ENCODE measurements at regions not wholly inside any gene's neighbourhood (a gene's known extent, or its start where the extent isn't known, plus 50 kb on each side); places are given as distances from the start of the nearest gene placed in this dataset.

DNA sequence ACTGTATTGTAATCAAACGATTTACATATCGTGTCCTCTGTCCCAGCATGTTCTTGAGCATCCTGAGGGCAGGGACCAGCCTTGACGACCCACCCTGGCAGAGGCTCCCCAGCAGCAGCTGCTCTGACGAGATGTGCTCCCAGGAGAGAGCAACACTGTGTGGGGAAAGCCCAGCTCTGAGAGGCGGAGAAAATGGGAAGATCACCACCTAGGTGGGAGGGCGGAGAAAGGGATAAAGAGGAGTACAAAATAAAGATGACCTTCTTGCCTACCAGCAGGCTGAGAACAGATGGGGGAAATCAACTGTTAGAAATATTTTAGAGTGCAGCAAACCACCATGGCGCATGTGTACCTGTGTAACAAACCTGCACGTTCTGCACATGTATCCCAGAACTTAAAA, 71.5 kb upstream of the CAPRIN2 start:
- Histone ChIP-seq H2AFZ (ENCODE audit: low read length) (no peak overlapping the region), H3K79me2 (ENCODE audit: insufficient read depth, low read depth, low read length) (no peaks in the 10 kb centered on the region), H3K27ac (ENCODE audit: low read depth, low read length, poor library complexity, severe bottlenecking) (no peak overlapping the region), H3K36me3 (ENCODE audit: insufficient read depth, low read length) (no peaks in the 10 kb centered on the region), H3K9me3 (ENCODE audit: low read length) (no peaks in the 10 kb centered on the region), H3K4me1 (ENCODE audit: insufficient read depth, low read length, poor library complexity, severe bottlenecking) (no peaks in the 10 kb centered on the region), H3K4me2 (ENCODE audit: low read length) (no peak overlapping the region), H4K20me1 (ENCODE audit: insufficient read depth, low read length) (no peaks in the 10 kb centered on the region), H3K4me3 (ENCODE audit: low read depth, low read length, poor library complexity, severe bottlenecking) (no peak overlapping the region), H3K9me2 (ENCODE audit: insufficient read depth, low read length) (no peaks in the 10 kb centered on the region)
- TF ChIP-seq, protein P1, sequence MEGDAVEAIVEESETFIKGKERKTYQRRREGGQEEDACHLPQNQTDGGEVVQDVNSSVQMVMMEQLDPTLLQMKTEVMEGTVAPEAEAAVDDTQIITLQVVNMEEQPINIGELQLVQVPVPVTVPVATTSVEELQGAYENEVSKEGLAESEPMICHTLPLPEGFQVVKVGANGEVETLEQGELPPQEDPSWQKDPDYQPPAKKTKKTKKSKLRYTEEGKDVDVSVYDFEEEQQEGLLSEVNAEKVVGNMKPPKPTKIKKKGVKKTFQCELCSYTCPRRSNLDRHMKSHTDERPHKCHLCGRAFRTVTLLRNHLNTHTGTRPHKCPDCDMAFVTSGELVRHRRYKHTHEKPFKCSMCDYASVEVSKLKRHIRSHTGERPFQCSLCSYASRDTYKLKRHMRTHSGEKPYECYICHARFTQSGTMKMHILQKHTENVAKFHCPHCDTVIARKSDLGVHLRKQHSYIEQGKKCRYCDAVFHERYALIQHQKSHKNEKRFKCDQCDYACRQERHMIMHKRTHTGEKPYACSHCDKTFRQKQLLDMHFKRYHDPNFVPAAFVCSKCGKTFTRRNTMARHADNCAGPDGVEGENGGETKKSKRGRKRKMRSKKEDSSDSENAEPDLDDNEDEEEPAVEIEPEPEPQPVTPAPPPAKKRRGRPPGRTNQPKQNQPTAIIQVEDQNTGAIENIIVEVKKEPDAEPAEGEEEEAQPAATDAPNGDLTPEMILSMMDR (conservative IDR thresholded peaks at IDR 0.05; ENCODE audit: low read length) = no peak
- TF ChIP-seq EZH2phosphoT487 (IDR thresholded peaks at IDR 0.05; ENCODE audit: borderline replicate concordance, low read depth, low read length) = no peak
- ChIA-PET POLR2A (no interaction called here), CTCF (ENCODE audit: unreplicated experiment) (no interaction called here)
- BruUV-seq (replicated peaks) = no TSS peak
- DNase-seq (ENCODE audit: low spot score) = no peak
- intact Hi-C loops (cut with micrococcal nuclease; ENCODE audit: unreplicated experiment) = no loop called here

DNA sequence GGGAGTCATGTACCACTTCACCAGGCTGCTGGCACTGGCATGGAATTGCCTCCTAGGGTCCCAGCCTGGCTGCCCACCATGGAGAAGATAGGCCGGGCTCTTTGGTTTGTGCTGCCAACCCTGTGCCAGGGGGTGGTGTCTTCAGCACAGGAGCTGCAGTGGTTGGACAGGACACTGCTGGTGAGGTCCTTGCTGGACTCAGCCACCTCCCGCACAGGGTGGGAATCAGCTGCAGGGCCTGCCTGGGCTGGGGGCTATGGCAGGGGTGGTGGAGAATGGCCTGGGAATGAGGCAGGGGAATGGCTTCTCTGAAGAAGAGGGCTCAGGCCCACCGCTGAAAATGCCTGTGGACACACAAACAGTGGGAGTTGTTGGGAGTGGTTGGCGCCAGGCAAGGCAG, 70.6 kb upstream of the CAPRIN2 start:
- H3K4me2 ChIP-seq (ENCODE audit: low read length) = no peak overlapping the region
- H3K36me3 ChIP-seq (ENCODE audit: insufficient read depth, low read length) = no peaks in the 10 kb centered on the region
- ChIA-PET CTCF (ENCODE audit: unreplicated experiment) (no interaction called here), POLR2A (no interaction called here)
- H3K9me3 ChIP-seq (ENCODE audit: low read length) = no peaks in the 10 kb centered on the region
- BruUV-seq (replicated peaks) = no TSS peak
- no peak for TF ChIP-seq EZH2phosphoT487 (IDR thresholded peaks at IDR 0.05; ENCODE audit: borderline replicate concordance, low read depth, low read length)
- TF ChIP-seq, protein P1 (conservative IDR thresholded peaks at IDR 0.05; ENCODE audit: low read length) = no peak
- no peak overlapping the region for H3K27ac ChIP-seq (ENCODE audit: low read depth, low read length, poor library complexity, severe bottlenecking)
- H3K9me2 ChIP-seq (ENCODE audit: insufficient read depth, low read length) = no peaks in the 10 kb centered on the region
- H2AFZ ChIP-seq (ENCODE audit: low read length) = no peak overlapping the region
- no peaks in the 10 kb centered on the region for H3K79me2 ChIP-seq (ENCODE audit: insufficient read depth, low read depth, low read length)
- no peak for DNase-seq (ENCODE audit: low spot score)
- H4K20me1 ChIP-seq (ENCODE audit: insufficient read depth, low read length) = no peaks in the 10 kb centered on the region
- intact Hi-C loops (cut with micrococcal nuclease; ENCODE audit: unreplicated experiment) = no loop called here
- no peaks in the 10 kb centered on the region for H3K4me1 ChIP-seq (ENCODE audit: insufficient read depth, low read length, poor library complexity, severe bottlenecking)
- H3K4me3 ChIP-seq (ENCODE audit: low read depth, low read length, poor library complexity, severe bottlenecking) = no peak overlapping the region

- Histone ChIP-seq H3K4me1 (ENCODE audit: insufficient read depth, low read length, poor library complexity, severe bottlenecking) (no peaks in the 10 kb centered on the region), H3K27ac (ENCODE audit: low read depth, low read length, poor library complexity, severe bottlenecking) (no peak overlapping the region), H3K79me2 (ENCODE audit: insufficient read depth, low read depth, low read length) (no peaks in the 10 kb centered on the region), H3K36me3 (ENCODE audit: insufficient read depth, low read length) (no peaks in the 10 kb centered on the region), H2AFZ (ENCODE audit: low read length) (no peak overlapping the region), H3K4me2 (ENCODE audit: low read length) (no peak overlapping the region), H3K4me3 (ENCODE audit: low read depth, low read length, poor library complexity, severe bottlenecking) (no peak overlapping the region), H4K20me1 (ENCODE audit: insufficient read depth, low read length) (no peaks in the 10 kb centered on the region), H3K9me3 (ENCODE audit: low read length) (no peaks in the 10 kb centered on the region), H3K9me2 (ENCODE audit: insufficient read depth, low read length) (no peaks in the 10 kb centered on the region)
- TF ChIP-seq, protein P1 (conservative IDR thresholded peaks at IDR 0.05; ENCODE audit: low read length) = no peak
- TF ChIP-seq EZH2phosphoT487 (IDR thresholded peaks at IDR 0.05; ENCODE audit: borderline replicate concordance, low read depth, low read length) = no peak
- CTCF ChIA-PET (ENCODE audit: unreplicated experiment) = no interaction called here
- intact Hi-C loops (cut with micrococcal nuclease; ENCODE audit: unreplicated experiment) = no loop called here
- POLR2A ChIA-PET = interaction anchor here (0.5 kb wide), 1 partner anchor 57 kb away, joined by 4 read pairs; no protein-coding TSS in a partner anchor
- BruUV-seq (replicated peaks) = no TSS peak
- no peak for DNase-seq (ENCODE audit: low spot score)
These were observed 69.6 kb upstream of the CAPRIN2 start for GRCh38 chr12:30824311-30824710.
